SK-N-SH treated with all-trans-retinoic acid at 6 μM for 48 hours (cell line): ENCODE measurements at regions not wholly inside any gene's neighbourhood (a gene's known extent, or its start where the extent isn't known, plus 50 kb on each side); places are given as distances from the start of the nearest gene placed in this dataset.

Experiments
- ATAC-seq: fragments of 200-7000 bp; cut with Tn5 transposase; 3 replicates; pipeline ENCODE4 v1.9.1; 2020; ENCODE audit warnings: mild to moderate bottlenecking, moderate library complexity
- ARNTL ChIP-seq: fragments of 450-650 bp; formaldehyde crosslinking; IDR thresholded peaks from 2 replicates; pipeline ENCODE4 v1.5.0; 2020; ENCODE audit warnings: low read depth, mild to moderate bottlenecking, moderate library complexity, borderline replicate concordance
- BACH2 ChIP-seq: fragments of 250-450 bp; sonication (Bioruptor Pico); IDR thresholded peaks from 2 replicates; pipeline ENCODE4 v1.9.0; 2021; ENCODE audit warnings: mild to moderate bottlenecking, borderline replicate concordance
- CSDC2 ChIP-seq: fragments of 250-450 bp; sonication (Bioruptor Pico); IDR thresholded peaks from 2 replicates; pipeline ENCODE4 v1.5.0; 2020; ENCODE audit warnings: mild to moderate bottlenecking, moderate library complexity
- CSRNP3 ChIP-seq: fragments of 250-450 bp; sonication (Bioruptor Pico); IDR thresholded peaks from 2 replicates; pipeline ENCODE4 v1.5.1; 2021; ENCODE audit warnings: mild to moderate bottlenecking, moderate library complexity
- ESRRG ChIP-seq: fragments of 250-450 bp; sonication (Bioruptor Pico); IDR thresholded peaks from 2 replicates; pipeline ENCODE4 v1.6.1; 2021; ENCODE audit warnings: mild to moderate bottlenecking
- GLIS3 ChIP-seq: fragments of 250-450 bp; sonication (Bioruptor Pico); IDR thresholded peaks from 2 replicates; pipeline ENCODE4 v1.5.0; 2020; ENCODE audit warnings: mild to moderate bottlenecking, moderate library complexity
- ISL1 ChIP-seq: fragments of 250-450 bp; sonication (Bioruptor Pico); IDR thresholded peaks from 2 replicates; pipeline ENCODE4 v2.1.2; 2022; ENCODE audit warnings: mild to moderate bottlenecking, moderate library complexity
- OSR1 ChIP-seq: fragments of 250-450 bp; sonication (Bioruptor Pico); IDR thresholded peaks from 2 replicates; pipeline ENCODE4 v1.8.0; 2022; ENCODE audit warnings: moderate library complexity, mild to moderate bottlenecking, inconsistent platforms
- PATZ1 ChIP-seq: fragments of 250-450 bp; sonication (Bioruptor Pico); IDR thresholded peaks from 2 replicates; pipeline ENCODE4 v1.8.0; 2020; ENCODE audit warnings: mild to moderate bottlenecking, moderate library complexity, borderline replicate concordance
- PPARA ChIP-seq: fragments of 250-450 bp; sonication (Bioruptor Pico); IDR thresholded peaks from 2 replicates; pipeline ENCODE4 v1.5.0; 2020; ENCODE audit warnings: mild to moderate bottlenecking, borderline replicate concordance
- RARB ChIP-seq: fragments of 250-450 bp; sonication (Bioruptor Pico); IDR thresholded peaks from 2 replicates; pipeline ENCODE4 v1.8.0; 2021; ENCODE audit warnings: mild to moderate bottlenecking, moderate library complexity
- SNAI2 ChIP-seq: fragments of 250-450 bp; sonication (Bioruptor Pico); IDR thresholded peaks from 2 replicates; pipeline ENCODE4 v1.5.0; 2020; ENCODE audit warnings: mild to moderate bottlenecking, moderate library complexity
- TCF4 ChIP-seq: fragments of 250-450 bp; sonication (Bioruptor Pico); IDR thresholded peaks from 2 replicates; pipeline ENCODE4 v1.8.0; 2021; ENCODE audit warnings: mild to moderate bottlenecking, moderate library complexity, borderline replicate concordance
- TOX ChIP-seq: fragments of 250-450 bp; sonication (Bioruptor Pico); IDR thresholded peaks from 2 replicates; pipeline ENCODE4 v1.8.0; 2021; ENCODE audit warnings: mild to moderate bottlenecking, moderate library complexity, borderline replicate concordance
- TSHZ2 ChIP-seq: fragments of 250-450 bp; sonication (Bioruptor Pico); IDR thresholded peaks from 2 replicates; pipeline ENCODE4 v1.5.0; 2020; ENCODE audit warnings: mild to moderate bottlenecking, moderate library complexity
- ZC3H10 ChIP-seq: fragments of 250-450 bp; sonication (Bioruptor Pico); IDR thresholded peaks from 2 replicates; pipeline ENCODE4 v1.5.1; 2021; ENCODE audit warnings: mild to moderate bottlenecking, moderate library complexity
- ZFP3 ChIP-seq: fragments of 250-450 bp; sonication (Bioruptor Pico); IDR thresholded peaks from 2 replicates; pipeline ENCODE4 v1.5.0; 2020; ENCODE audit warnings: mild to moderate bottlenecking, moderate library complexity
- ZFP30 ChIP-seq: fragments of 450-650 bp; formaldehyde crosslinking; IDR thresholded peaks from 2 replicates; pipeline ENCODE4 v1.5.0; 2022; ENCODE audit warnings: mild to moderate bottlenecking, moderate library complexity
- ZNF70 ChIP-seq: fragments of 450-650 bp; formaldehyde crosslinking; IDR thresholded peaks from 2 replicates; pipeline ENCODE4 v1.5.0; 2020; ENCODE audit warnings: mild to moderate bottlenecking, moderate library complexity

- TF ChIP-seq BACH2 (no peak), ZFP3 (CRISPR knock-in tag) (no peak), PPARA (CRISPR knock-in tag) (no peak), CSDC2 (CRISPR knock-in tag) (no peak), ZC3H10 (CRISPR knock-in tag) (no peak), ESRRG (CRISPR knock-in tag) (no peak), TSHZ2 (CRISPR knock-in tag) (no peak), ARNTL (CRISPR knock-in tag) (no peak), GLIS3 (CRISPR knock-in tag) (no peak), ISL1 (no peak), ZNF70 (CRISPR knock-in tag) (no peak), ZFP30 (CRISPR knock-in tag) (no peak), TOX (CRISPR knock-in tag) (no peak), PATZ1 (CRISPR knock-in tag) (no peak), SNAI2 (CRISPR knock-in tag) (no peak), TCF4 (CRISPR knock-in tag) (no peak)
- no peak for ATAC-seq
Measured at GRCh38 chr10:109405338-109405737, 518.0 kb downstream of the XPNPEP1 start.

GRCh38 chr10:109403551-109403950 lies 519.8 kb downstream of the XPNPEP1 start:
- TF ChIP-seq OSR1 (CRISPR knock-in tag): no peak
- no peak for ATAC-seq

- ATAC-seq: no peak
- TF ChIP-seq CSDC2 (CRISPR knock-in tag): no peak
- no peak for TF ChIP-seq TSHZ2 (CRISPR knock-in tag)
- no peak for TF ChIP-seq TCF4 (CRISPR knock-in tag)
- TF ChIP-seq SNAI2 (CRISPR knock-in tag): no peak
- no peak for TF ChIP-seq ISL1
- no peak for TF ChIP-seq ARNTL (CRISPR knock-in tag)
- no peak for TF ChIP-seq OSR1 (CRISPR knock-in tag)
- no peak for TF ChIP-seq CSRNP3 (CRISPR knock-in tag)
- TF ChIP-seq ESRRG (CRISPR knock-in tag): no peak
Measured at GRCh38 chr10:109393425-109393824, 529.9 kb downstream of the XPNPEP1 start.

- ATAC-seq: no peak
Measured at GRCh38 chr10:109386921-109387320, 536.4 kb downstream of the XPNPEP1 start.

More at GRCh38 chr10:109386921-109387320, 536.4 kb downstream of the XPNPEP1 start:
- TF ChIP-seq ZC3H10 (CRISPR knock-in tag): no peak
- TF ChIP-seq ESRRG (CRISPR knock-in tag): no peak
- TF ChIP-seq PATZ1 (CRISPR knock-in tag): no peak
- no peak for TF ChIP-seq RARB
- no peak for TF ChIP-seq PPARA (CRISPR knock-in tag)
